CD4-positive, alpha-beta memory T cell (primary cell): ENCODE measurements at regions not wholly inside any gene's neighbourhood (a gene's known extent, or its start where the extent isn't known, plus 50 kb on each side); places are given as distances from the start of the nearest gene placed in this dataset.
A peak's percentile ranks its signal among the peaks of the same experiment; 100 is the strongest.
"Not testable (repeated sequence)": the region's sequence is repeated elsewhere in the genome, so short reads cannot be mapped to it uniquely, and the experiment has no call there.

ENCODE experiments used
- CTCF ChIA-PET: fragments of 350-600 bp; sonication (Branson Sonifier 250); formaldehyde crosslinking; loops from one replicate; lab custom pipeline; 2021; ENCODE audit warnings: inconsistent platforms; ENCODE audit not compliant: partially characterized antibody; lab: Charles Lee
- POLR2A ChIA-PET: fragments of 350-600 bp; sonication (Branson Sonifier 250); formaldehyde crosslinking; loops from one replicate; lab custom pipeline; 2021; ENCODE audit not compliant: partially characterized antibody; lab: Charles Lee
- DNase-seq, 5 donors: peaks; one replicate each; pipeline versions ENCODE4 v3.0.0 to v3.0.0-alpha.2; 2020 to 2022; ENCODE audit warnings: mixed read lengths in 1 of 5
- H3K27ac ChIP-seq: one replicate; pipeline ENCODE4 v1.7.0; 2013; ENCODE audit warnings: low read depth, low read length
- H3K27me3 ChIP-seq: 2 replicates; pipeline ENCODE4 v1.7.0; 2013; ENCODE audit warnings: mild to moderate bottlenecking, low read length, moderate library complexity; ENCODE audit not compliant: insufficient read depth
- H3K36me3 ChIP-seq: 2 replicates; pipeline ENCODE4 v1.7.0; 2013; ENCODE audit warnings: mild to moderate bottlenecking, low read length, moderate library complexity; ENCODE audit not compliant: insufficient read depth
- H3K4me1 ChIP-seq: 2 replicates; pipeline ENCODE4 v1.7.0; 2013; ENCODE audit warnings: mild to moderate bottlenecking, low read length, moderate library complexity; ENCODE audit not compliant: insufficient read depth
- H3K4me3 ChIP-seq, 2 donors: one replicate each; pipeline ENCODE4 v1.7.0; 2013; ENCODE audit warnings: low read length in 2 of 2, mild to moderate bottlenecking in 1 of 2
- H3K9me3 ChIP-seq, 2 donors: one replicate each; pipeline ENCODE4 v1.7.0; 2013; ENCODE audit warnings: low read length in 2 of 2, control low read depth in 1 of 2; ENCODE audit not compliant: control insufficient read depth in 1 of 2
- H3K27ac Mint-ChIP-seq, 7 donors: one replicate each; pipeline ENCODE4 v1.8.0; 2020 to 2021; ENCODE audit warnings: mixed read lengths in 7 of 7, mild to moderate bottlenecking in 6 of 7, inconsistent platforms in 3 of 7, moderate library complexity in 3 of 7
- H3K27me3 Mint-ChIP-seq, 2 donors: one replicate each; pipeline ENCODE4 v1.8.0; 2020 to 2021; ENCODE audit warnings: mixed read lengths in 2 of 2
- H3K36me3 Mint-ChIP-seq, 2 donors: one replicate each; pipeline ENCODE4 v1.8.0; 2020 to 2021; ENCODE audit warnings: mixed read lengths in 2 of 2, inconsistent platforms in 1 of 2, mild to moderate bottlenecking in 1 of 2
- H3K4me1 Mint-ChIP-seq, 4 donors: one replicate each; pipeline ENCODE4 v1.8.0; 2020 to 2021; ENCODE audit warnings: mixed read lengths in 4 of 4, mild to moderate bottlenecking in 1 of 4
- H3K4me3 Mint-ChIP-seq, 8 donors: one replicate each; pipeline ENCODE4 v1.8.0; 2020 to 2021; ENCODE audit warnings: mixed read lengths in 8 of 8, mild to moderate bottlenecking in 7 of 8, moderate library complexity in 6 of 8, inconsistent platforms in 3 of 8
- H3K9me3 Mint-ChIP-seq, 8 donors: one replicate each; pipeline ENCODE4 v1.8.0; 2020 to 2021; ENCODE audit warnings: mixed read lengths in 8 of 8, mild to moderate bottlenecking in 5 of 8, inconsistent platforms in 3 of 8, moderate library complexity in 1 of 8
- intact Hi-C: fragments of 100-400 bp; cut with micrococcal nuclease; formaldehyde crosslinking; loops from one replicate; pipeline ENCODE4 v1.15.1; 2023

GRCh38 chrX:40394302-40394701, 186.5 kb upstream of the ATP6AP2 start:
- Mint-ChIP-seq H3K4me3 (no peak overlapping the region), H3K27me3 (peaks cover 0 to 2% of the 10 kb centered on the region in 2 donors), H3K4me1 (no peaks in the 10 kb centered on the region), H3K9me3 (peaks cover 0 to 12% (median 4%) of the 10 kb centered on the region in 8 donors), H3K27ac (no peak overlapping the region), H3K36me3 (no peaks in the 10 kb centered on the region)
- no peak for DNase-seq
- no peak overlapping the region for H3K27ac ChIP-seq
- intact Hi-C loops = no loop called here
- H3K9me3 ChIP-seq = no peaks in the 10 kb centered on the region
- POLR2A ChIA-PET = no interaction called here
- H3K4me1 ChIP-seq = no peaks in the 10 kb centered on the region
- CTCF ChIA-PET = no interaction called here
- H3K27me3 ChIP-seq = no peaks in the 10 kb centered on the region
- H3K36me3 ChIP-seq = no peaks in the 10 kb centered on the region
- no peak overlapping the region for H3K4me3 ChIP-seq

GRCh38 chrX:40392599-40392998, 188.2 kb upstream of the ATP6AP2 start:
- intact Hi-C loops = no loop called here
- H3K9me3 Mint-ChIP-seq = peaks cover 0 to 7% (median 3%) of the 10 kb centered on the region in 8 donors
- H3K9me3 ChIP-seq = no peaks in the 10 kb centered on the region
- ChIA-PET POLR2A (no interaction called here), CTCF (no interaction called here)
- no peaks in the 10 kb centered on the region for H3K4me1 Mint-ChIP-seq
- peaks cover 0 to 2% of the 10 kb centered on the region in 2 donors for H3K27me3 Mint-ChIP-seq
- DNase-seq = no peak
- H3K27ac ChIP-seq = no peak overlapping the region
- no peak overlapping the region for H3K27ac Mint-ChIP-seq
- no peaks in the 10 kb centered on the region for H3K36me3 Mint-ChIP-seq
- no peak overlapping the region for H3K4me3 Mint-ChIP-seq
- H3K27me3 ChIP-seq = no peaks in the 10 kb centered on the region
- no peaks in the 10 kb centered on the region for H3K36me3 ChIP-seq
- no peak overlapping the region for H3K4me3 ChIP-seq
- no peaks in the 10 kb centered on the region for H3K4me1 ChIP-seq

GRCh38 chrX:40391662-40392061, 189.1 kb upstream of the ATP6AP2 start:
- Histone ChIP-seq H3K4me1 (no peaks in the 10 kb centered on the region), H3K9me3 (no peaks in the 10 kb centered on the region), H3K27ac (no peak overlapping the region), H3K4me3 (no peak overlapping the region), H3K36me3 (no peaks in the 10 kb centered on the region), H3K27me3 (no peaks in the 10 kb centered on the region)
- intact Hi-C loops = no loop called here
- no peak for DNase-seq
- ChIA-PET POLR2A (no interaction called here), CTCF (no interaction called here)
- Mint-ChIP-seq H3K36me3 (no peaks in the 10 kb centered on the region), H3K4me3 (no peak overlapping the region), H3K4me1 (no peaks in the 10 kb centered on the region), H3K27ac (no peak overlapping the region), H3K27me3 (no peaks in the 10 kb centered on the region), H3K9me3 (no peaks in the 10 kb centered on the region)

GRCh38 chrX:40389555-40389954, 191.2 kb upstream of the ATP6AP2 start:
- Histone ChIP-seq H3K4me1 (no peaks in the 10 kb centered on the region), H3K27me3 (no peaks in the 10 kb centered on the region), H3K27ac (no peak overlapping the region), H3K4me3 (no peak overlapping the region), H3K9me3 (no peaks in the 10 kb centered on the region), H3K36me3 (no peaks in the 10 kb centered on the region)
- Mint-ChIP-seq H3K4me3 (no peak overlapping the region), H3K27ac (no peak overlapping the region), H3K27me3 (no peaks in the 10 kb centered on the region), H3K36me3 (no peaks in the 10 kb centered on the region), H3K4me1 (no peaks in the 10 kb centered on the region), H3K9me3 (no peaks in the 10 kb centered on the region)
- POLR2A ChIA-PET = no interaction called here
- CTCF ChIA-PET = no interaction called here
- no peak for DNase-seq
- intact Hi-C loops = no loop called here

DNA sequence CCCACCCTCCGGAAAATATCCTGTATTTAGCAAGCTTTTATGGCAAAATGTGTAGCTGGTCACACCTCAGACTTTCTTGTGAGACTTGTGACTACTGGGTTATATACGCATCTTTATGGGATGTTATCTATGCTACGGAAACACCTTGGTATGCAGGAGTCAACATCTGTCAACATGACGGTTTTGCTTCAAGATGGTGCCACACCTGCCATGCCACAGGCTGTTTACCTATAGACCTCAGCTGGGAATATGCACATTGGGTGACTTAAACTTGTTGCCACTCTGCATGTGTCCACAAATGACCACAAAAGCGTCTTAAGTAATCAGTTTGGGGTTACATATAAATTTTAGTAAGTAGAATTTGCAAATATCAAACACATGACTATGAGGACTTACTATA, 192.3 kb upstream of the ATP6AP2 start:
- CTCF ChIA-PET = no interaction called here

GRCh38 chrX:40387869-40388268, 192.9 kb upstream of the ATP6AP2 start:
- H3K4me1 ChIP-seq, H3K9me3 ChIP-seq, H3K27me3 ChIP-seq, H3K4me3 ChIP-seq, H3K4me3 Mint-ChIP-seq, H3K4me1 Mint-ChIP-seq, CTCF ChIA-PET, DNase-seq, H3K9me3 Mint-ChIP-seq, POLR2A ChIA-PET, H3K36me3 ChIP-seq, intact Hi-C loops, H3K27ac ChIP-seq, H3K27me3 Mint-ChIP-seq, H3K36me3 Mint-ChIP-seq: not testable (repeated sequence)
- H3K27ac Mint-ChIP-seq = peak overlapping the region in 1 of 7 donors; percentile 31

More for the DNA sequence above, 192.3 kb upstream of the ATP6AP2 start:
- no peak for DNase-seq
- no peaks in the 10 kb centered on the region for H3K27me3 ChIP-seq
- POLR2A ChIA-PET = no interaction called here
- H3K9me3 Mint-ChIP-seq = no peaks in the 10 kb centered on the region
- H3K27me3 Mint-ChIP-seq = no peaks in the 10 kb centered on the region
- H3K27ac Mint-ChIP-seq = no peak overlapping the region
- H3K4me1 Mint-ChIP-seq = no peaks in the 10 kb centered on the region
- no peaks in the 10 kb centered on the region for H3K36me3 Mint-ChIP-seq
- H3K4me3 Mint-ChIP-seq = no peak overlapping the region
- no peak overlapping the region for H3K4me3 ChIP-seq
- no peaks in the 10 kb centered on the region for H3K36me3 ChIP-seq
- intact Hi-C loops = no loop called here
- no peaks in the 10 kb centered on the region for H3K4me1 ChIP-seq
- no peaks in the 10 kb centered on the region for H3K9me3 ChIP-seq
- H3K27ac ChIP-seq = no peak overlapping the region

- DNase-seq, H3K27me3 Mint-ChIP-seq, H3K27ac ChIP-seq, H3K9me3 Mint-ChIP-seq, H3K36me3 Mint-ChIP-seq, CTCF ChIA-PET, H3K36me3 ChIP-seq, H3K27me3 ChIP-seq, H3K4me1 ChIP-seq, POLR2A ChIA-PET, H3K4me1 Mint-ChIP-seq, H3K27ac Mint-ChIP-seq, H3K4me3 ChIP-seq, intact Hi-C loops, H3K9me3 ChIP-seq: not testable (repeated sequence)
- peak overlapping the region in 1 of 8 donors; percentile 32 for H3K4me3 Mint-ChIP-seq
These were observed 193.5 kb upstream of the ATP6AP2 start for GRCh38 chrX:40387311-40387710.

DNA sequence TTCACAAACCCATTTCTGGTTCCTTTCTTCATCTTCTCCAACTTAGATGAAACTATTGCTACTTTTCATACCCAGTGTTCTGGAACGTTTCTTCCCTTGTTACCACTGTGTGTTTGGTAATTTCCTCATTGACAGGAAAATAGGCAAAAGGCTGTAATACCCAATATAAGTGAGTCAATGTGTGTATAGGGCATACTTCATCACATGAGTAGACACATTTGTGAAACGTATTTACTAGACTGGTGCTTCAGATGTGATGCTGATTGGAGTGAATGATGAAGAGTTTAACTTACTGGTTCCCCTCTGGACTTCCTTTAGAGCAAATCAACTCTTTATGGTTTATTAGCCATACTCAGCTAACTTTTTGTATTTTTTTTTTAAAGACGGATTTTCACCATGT, 195.1 kb upstream of the ATP6AP2 start:
- DNase-seq = no peak
- no peaks in the 10 kb centered on the region for H3K9me3 Mint-ChIP-seq
- POLR2A ChIA-PET = no interaction called here
- intact Hi-C loops = no loop called here
- H3K4me1 Mint-ChIP-seq = no peaks in the 10 kb centered on the region
- no peaks in the 10 kb centered on the region for H3K9me3 ChIP-seq
- H3K36me3 ChIP-seq = no peaks in the 10 kb centered on the region
- H3K27me3 Mint-ChIP-seq = no peaks in the 10 kb centered on the region
- H3K27ac ChIP-seq = no peak overlapping the region
- H3K27ac Mint-ChIP-seq = no peak overlapping the region
- CTCF ChIA-PET = interaction anchor here (0.7 kb wide), 1 partner anchor 74 kb away, joined by 5 read pairs; no protein-coding TSS in a partner anchor
- no peaks in the 10 kb centered on the region for H3K36me3 Mint-ChIP-seq
- no peaks in the 10 kb centered on the region for H3K4me1 ChIP-seq
- H3K27me3 ChIP-seq = no peaks in the 10 kb centered on the region
- no peak overlapping the region for H3K4me3 ChIP-seq
- H3K4me3 Mint-ChIP-seq = no peak overlapping the region
